GM23248 (cell line): ENCODE measurements at regions not wholly inside any gene's neighbourhood (a gene's known extent, or its start where the extent isn't known, plus 50 kb on each side); places are given as distances from the start of the nearest gene placed in this dataset.

Experiments
- DNase-seq: peaks from one replicate; pipeline ENCODE4 v3.0.0-alpha.2; 2015
- H2AFZ ChIP-seq: fragments of 200-600 bp; sonication (generic); 2 replicates; pipeline ENCODE4 v1.6.1; 2016; ENCODE audit warnings: antibody characterized with exemption
- H3F3A ChIP-seq: fragments of 200-600 bp; sonication (generic); 2 replicates; pipeline ENCODE4 v1.6.1; 2016; ENCODE audit warnings: mild to moderate bottlenecking, antibody characterized with exemption, mixed run types; ENCODE audit not compliant: insufficient read depth
- H3K27ac ChIP-seq: fragments of 200-600 bp; sonication (generic); 2 replicates; pipeline ENCODE4 v1.5.1; 2016; ENCODE audit warnings: mild to moderate bottlenecking
- H3K27me3 ChIP-seq: fragments of 200-600 bp; sonication (generic); replicated peaks from 2 replicates; pipeline ENCODE4 v1.6.1; 2016; ENCODE audit warnings: mild to moderate bottlenecking; ENCODE audit not compliant: insufficient read depth
- H3K36me3 ChIP-seq: fragments of 200-600 bp; sonication (generic); 2 replicates; pipeline ENCODE4 v1.6.1; 2016; ENCODE audit warnings: low read depth, mild to moderate bottlenecking
- H3K4me1 ChIP-seq: fragments of 200-600 bp; sonication (generic); 2 replicates; pipeline ENCODE4 v1.6.1; 2016; ENCODE audit warnings: mild to moderate bottlenecking; ENCODE audit not compliant: insufficient read depth
- H3K4me2 ChIP-seq: fragments of 200-600 bp; sonication (generic); one replicate; pipeline ENCODE4 v1.6.1; 2016; ENCODE audit warnings: mild to moderate bottlenecking; ENCODE audit not compliant: unreplicated experiment
- H3K4me3 ChIP-seq: fragments of 200-600 bp; sonication (generic); 2 replicates; pipeline ENCODE4 v1.5.1; 2016; ENCODE audit warnings: mild to moderate bottlenecking
- H3K79me2 ChIP-seq: fragments of 200-600 bp; sonication (generic); 2 replicates; pipeline ENCODE4 v1.6.1; 2016; ENCODE audit warnings: mild to moderate bottlenecking; ENCODE audit not compliant: insufficient read depth
- H3K9ac ChIP-seq: fragments of 200-600 bp; sonication (generic); 2 replicates; pipeline ENCODE4 v1.6.1; 2016; ENCODE audit warnings: mild to moderate bottlenecking
- H3K9me2 ChIP-seq: fragments of 200-600 bp; sonication (generic); 2 replicates; pipeline ENCODE4 v1.6.1; 2016; ENCODE audit warnings: mixed run types, mild to moderate bottlenecking, moderate library complexity; ENCODE audit not compliant: insufficient read depth
- H3K9me3 ChIP-seq: fragments of 200-600 bp; sonication (generic); one replicate; pipeline ENCODE4 v1.6.1; 2017; ENCODE audit warnings: low read depth
- H4K20me1 ChIP-seq: fragments of 200-600 bp; sonication (generic); 2 replicates; pipeline ENCODE4 v1.6.0; 2016; ENCODE audit not compliant: insufficient read depth
- EZH2 ChIP-seq: fragments of 200-600 bp; sonication (generic); IDR thresholded peaks from 2 replicates; pipeline ENCODE4 v1.6.1; 2018; ENCODE audit warnings: antibody characterized with exemption, mild to moderate bottlenecking; ENCODE audit not compliant: insufficient read depth, poor library complexity, severe bottlenecking
- EZH2phosphoT487 ChIP-seq: fragments of 200-600 bp; sonication (generic); IDR thresholded peaks from 2 replicates; pipeline ENCODE4 v1.6.1; 2018; ENCODE audit warnings: antibody characterized with exemption, moderate library complexity, mild to moderate bottlenecking, low read depth; ENCODE audit not compliant: insufficient read depth
- WGBS, 2 experiments: methylation state at CpG; one replicate each; pipeline ENCODE4 v1.1.6; 2015 to 2017; ENCODE audit warnings: low lambda C conversion rate in 2 of 2, low coverage in 1 of 2; ENCODE audit errors: missing lambda C conversion rate in 2 of 2; 5-methylcytosine and 5-hydroxymethylcytosine counted together
- in situ Hi-C: fragments of 300-500 bp; cut with MboI; formaldehyde crosslinking; loops from 2 replicates; pipeline ENCODE4 v1.15.0; 2020

DNA sequence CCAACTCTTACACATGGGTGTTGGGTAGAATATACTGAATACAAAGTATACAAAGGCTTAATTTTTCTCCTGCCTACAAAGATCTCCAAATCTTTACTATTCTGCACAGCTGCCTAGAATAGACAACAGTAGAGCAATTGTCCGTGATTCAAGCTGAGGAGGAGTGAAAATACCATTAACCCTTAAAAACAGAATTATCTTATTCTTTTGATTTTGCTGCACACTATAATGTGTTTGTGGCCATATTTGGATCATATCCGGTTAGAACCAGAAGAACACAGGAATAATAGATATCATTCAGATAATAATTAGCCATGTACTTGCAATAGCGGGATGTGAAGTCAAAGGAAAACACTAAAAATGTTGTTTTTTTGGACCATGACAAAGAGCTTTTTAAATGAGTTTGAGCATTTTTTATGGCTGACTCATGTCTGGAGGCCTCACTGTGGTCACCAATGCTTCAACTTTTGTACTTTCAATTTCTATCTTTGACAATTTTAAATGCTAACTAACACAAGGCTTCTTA, 197.6 kb upstream of the FOXD3 start:
- Histone ChIP-seq H2AFZ (no peak overlapping the region), H3K9ac (no peak overlapping the region), H3K9me2 (no peaks in the 10 kb centered on the region), H3K4me1 (peaks cover 13% of the 10 kb centered on the region), H3K27me3 (peaks cover 10% of the 10 kb centered on the region), H3K4me3 (peak overlapping the region; percentile 19), H3K4me2 (peak overlapping the region; percentile 59), H3K9me3 (no peaks in the 10 kb centered on the region), H3K27ac (peak overlapping the region; percentile 8; the same call in 1 of the 2 replicates), H4K20me1 (no peaks in the 10 kb centered on the region), H3K79me2 (no peaks in the 10 kb centered on the region), H3F3A (peaks cover 15% of the 10 kb centered on the region; the same call in 1 of the 2 replicates), H3K36me3 (no peaks in the 10 kb centered on the region)
- in situ Hi-C loops, result no loop called here
- 13 to 14% methylated on average over 3 of the region's 3 CpGs for WGBS, 2 experiments
- TF ChIP-seq EZH2, result no peak
- no peak for TF ChIP-seq EZH2phosphoT487
- peak; percentile 84 for DNase-seq

DNA sequence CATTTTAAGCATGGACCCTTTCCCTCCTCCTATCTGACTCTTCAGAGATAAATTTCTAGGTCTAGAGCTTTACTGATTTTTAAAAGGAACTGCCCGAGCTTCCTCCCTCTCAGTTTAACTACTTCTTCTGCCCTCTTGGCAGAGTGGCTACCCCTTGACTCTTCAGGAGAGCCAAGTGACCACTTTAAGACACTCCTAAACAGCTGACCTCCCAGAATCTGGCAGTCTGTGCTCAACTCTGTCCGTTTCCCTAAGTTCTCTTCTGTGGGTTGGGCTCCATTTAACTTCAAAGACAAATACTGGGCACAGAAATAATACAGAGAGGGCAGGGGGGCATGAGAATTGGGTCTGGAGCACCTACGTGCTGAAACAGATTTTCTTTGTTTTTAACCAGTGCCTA, 196.3 kb upstream of the FOXD3 start:
- H3K9me3 ChIP-seq, result no peaks in the 10 kb centered on the region
- no peak overlapping the region for H3K4me2 ChIP-seq
- no peaks in the 10 kb centered on the region for H3K9me2 ChIP-seq
- no peak overlapping the region for H3K9ac ChIP-seq
- TF ChIP-seq EZH2, result no peak
- 69 to 70% methylated on average over 3 of the region's 3 CpGs for WGBS, 2 experiments
- no peak overlapping the region for H2AFZ ChIP-seq
- DNase-seq, result no peak
- peaks cover 13% of the 10 kb centered on the region for H3K4me1 ChIP-seq
- no peaks in the 10 kb centered on the region for H4K20me1 ChIP-seq
- no peak overlapping the region for H3K4me3 ChIP-seq
- H3K27ac ChIP-seq, result no peak overlapping the region
- H3K79me2 ChIP-seq, result no peaks in the 10 kb centered on the region
- in situ Hi-C loops, result no loop called here
- H3K27me3 ChIP-seq, result peaks cover 10% of the 10 kb centered on the region
- H3K36me3 ChIP-seq, result no peaks in the 10 kb centered on the region
- H3F3A ChIP-seq, result peaks cover 15% of the 10 kb centered on the region; the same call in 1 of the 2 replicates

DNA sequence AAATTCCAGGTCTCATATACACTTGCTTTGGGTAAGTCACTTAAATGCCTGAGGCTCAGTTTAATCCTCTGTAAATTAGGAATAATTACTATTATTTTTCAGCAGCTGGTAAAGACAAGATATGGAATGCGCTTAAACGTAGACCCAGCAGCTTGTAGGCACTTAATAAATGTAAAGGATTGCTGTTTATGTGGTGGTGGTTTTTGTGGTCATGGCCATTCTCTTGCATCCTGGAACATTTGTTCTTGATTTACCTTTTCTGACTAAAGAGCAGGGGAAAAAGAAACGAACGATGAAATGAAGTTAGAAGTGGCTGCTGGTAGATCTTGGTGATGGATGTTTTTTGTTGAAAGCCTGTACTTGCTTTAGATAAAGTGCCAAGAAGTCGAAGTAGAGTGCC, 195.0 kb upstream of the FOXD3 start:
- Histone ChIP-seq H3K9ac (no peak overlapping the region), H3K27me3 (peaks cover 16% of the 10 kb centered on the region), H3K4me2 (no peak overlapping the region), H3K9me2 (no peaks in the 10 kb centered on the region), H3K4me1 (peaks cover 13% of the 10 kb centered on the region), H2AFZ (no peak overlapping the region), H3K79me2 (no peaks in the 10 kb centered on the region), H3K27ac (no peak overlapping the region), H3K4me3 (no peak overlapping the region), H3F3A (peaks cover 15% of the 10 kb centered on the region; the same call in 1 of the 2 replicates), H4K20me1 (no peaks in the 10 kb centered on the region), H3K36me3 (no peaks in the 10 kb centered on the region), H3K9me3 (no peaks in the 10 kb centered on the region)
- no peak for TF ChIP-seq EZH2phosphoT487
- TF ChIP-seq EZH2, result no peak
- no peak for DNase-seq
- in situ Hi-C loops, result no loop called here
- 27 to 36% methylated on average over 5 of the region's 5 CpGs for WGBS, 2 experiments

DNA sequence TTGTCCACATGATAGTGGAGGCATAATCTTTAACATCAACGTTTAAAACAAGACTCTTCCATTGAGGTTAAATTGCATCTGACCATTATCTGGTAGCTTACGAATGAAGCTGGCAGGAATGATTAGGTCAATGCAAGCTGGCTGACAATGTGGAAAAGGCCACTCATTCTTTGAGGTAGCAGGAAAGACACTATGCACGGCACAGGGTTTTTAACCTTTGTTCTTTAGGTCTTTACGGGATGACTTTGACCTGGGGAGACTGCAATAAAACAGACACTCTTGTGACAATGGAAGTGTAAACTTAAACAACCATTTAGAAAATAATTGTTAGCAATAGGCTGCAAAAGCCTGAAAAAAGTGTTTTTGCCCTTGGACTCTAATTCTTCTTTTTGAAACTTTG, 193.8 kb upstream of the FOXD3 start:
- Histone ChIP-seq H3K9me3 (no peaks in the 10 kb centered on the region), H3K36me3 (no peaks in the 10 kb centered on the region), H4K20me1 (no peaks in the 10 kb centered on the region), H3K4me2 (no peak overlapping the region), H3K4me1 (peaks cover 13% of the 10 kb centered on the region), H3K4me3 (no peak overlapping the region), H3K27me3 (peaks cover 22% of the 10 kb centered on the region), H2AFZ (no peak overlapping the region), H3K9ac (no peak overlapping the region), H3K79me2 (no peaks in the 10 kb centered on the region), H3K9me2 (no peaks in the 10 kb centered on the region), H3F3A (peaks cover 15% of the 10 kb centered on the region; the same call in 1 of the 2 replicates), H3K27ac (no peak overlapping the region)
- in situ Hi-C loops, result no loop called here
- TF ChIP-seq EZH2phosphoT487, result no peak
- WGBS, 2 experiments, result 61 to 66% methylated on average over 4 of the region's 4 CpGs
- no peak for DNase-seq

DNA sequence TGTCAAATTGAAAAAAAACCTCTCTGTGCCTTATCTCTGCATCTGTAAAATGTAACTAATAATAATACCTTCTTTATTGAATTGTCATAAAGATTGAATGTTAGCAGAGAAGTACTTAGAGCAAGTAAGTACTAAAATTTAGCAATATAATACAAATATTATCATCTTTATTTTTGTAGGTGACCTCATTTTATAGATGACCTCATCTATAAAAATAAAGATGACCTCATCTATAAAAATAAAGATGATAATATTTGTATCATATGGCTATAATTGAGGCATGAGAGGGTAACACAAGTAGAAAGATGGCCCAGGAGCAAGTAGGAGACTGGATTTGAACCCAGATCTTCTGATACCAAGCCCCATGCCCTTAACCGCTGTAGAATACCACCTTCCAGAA, 193.2 kb upstream of the FOXD3 start:
- Histone ChIP-seq H4K20me1 (no peaks in the 10 kb centered on the region), H3K9ac (no peak overlapping the region), H3K79me2 (no peaks in the 10 kb centered on the region), H3K9me2 (no peaks in the 10 kb centered on the region), H2AFZ (no peak overlapping the region), H3K27me3 (peaks cover 28% of the 10 kb centered on the region), H3K4me2 (no peak overlapping the region), H3K9me3 (no peaks in the 10 kb centered on the region), H3K4me1 (peaks cover 11% of the 10 kb centered on the region), H3K27ac (no peak overlapping the region), H3K36me3 (no peaks in the 10 kb centered on the region), H3K4me3 (no peak overlapping the region), H3F3A (peaks cover 12% of the 10 kb centered on the region; the same call in 1 of the 2 replicates)
- TF ChIP-seq EZH2phosphoT487, result no peak
- TF ChIP-seq EZH2, result no peak
- in situ Hi-C loops, result no loop called here
- DNase-seq, result no peak
- WGBS, 2 experiments, result 88 to 95% methylated on average over 1 of the region's 1 CpG
